ENCODE measurements at regions not wholly inside any gene's neighbourhood (a gene's known extent, or its start where the extent isn't known, plus 50 kb on each side); places are given as distances from the start of the nearest gene placed in this dataset.
A peak's percentile ranks its signal among the peaks of the same experiment; 100 is the strongest.

DNA sequence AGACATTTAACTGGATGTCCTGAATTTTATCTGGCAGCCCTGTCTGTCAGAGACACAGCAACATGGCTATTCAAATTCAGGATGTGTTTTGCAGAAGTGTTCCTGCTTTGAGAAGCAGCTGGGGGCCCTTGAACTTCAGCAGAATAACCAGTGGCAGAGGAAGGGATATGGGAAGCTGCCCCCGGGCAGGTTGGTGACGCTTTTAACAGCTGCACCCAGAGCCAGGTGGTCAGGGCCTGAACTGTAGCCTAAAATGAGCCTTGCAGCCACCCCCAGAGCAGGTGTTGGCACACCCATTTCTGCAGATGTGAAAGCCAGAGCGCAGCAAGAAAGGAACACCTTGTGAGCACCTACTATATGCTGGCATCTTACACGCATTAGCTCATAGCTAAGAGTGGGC is 128.7 kb upstream of the BOD1 start:
- ChIA-PET CTCF (interaction anchor here (0.5 to 1.3 kb wide), 9 partner anchors 10 to 230 kb away, joined by 3 to 5 read pairs (median 3); no protein-coding TSS in a partner anchor), POLR2A (interaction anchor here (0.6 to 1.3 kb wide), 3 partner anchors 31 to 143 kb away, joined by 3 read pairs; partner anchors contain the start of gene CPEB4)
- Mint-ChIP-seq H3K36me3 (ENCODE audit: insufficient read depth, unreplicated experiment) (no peaks in the 10 kb centered on the region), H3K27ac (ENCODE audit: low read depth, unreplicated experiment) (no peak overlapping the region), H3K27me3 (ENCODE audit: insufficient read depth, unreplicated experiment) (no peaks in the 10 kb centered on the region), H3K9me3 (ENCODE audit: unreplicated experiment) (no peaks in the 10 kb centered on the region), H3K4me1 (ENCODE audit: insufficient read depth, unreplicated experiment) (peaks cover 20% of the 10 kb centered on the region), H3K4me3 (ENCODE audit: unreplicated experiment) (no peak overlapping the region)
- TF ChIP-seq, protein P1, sequence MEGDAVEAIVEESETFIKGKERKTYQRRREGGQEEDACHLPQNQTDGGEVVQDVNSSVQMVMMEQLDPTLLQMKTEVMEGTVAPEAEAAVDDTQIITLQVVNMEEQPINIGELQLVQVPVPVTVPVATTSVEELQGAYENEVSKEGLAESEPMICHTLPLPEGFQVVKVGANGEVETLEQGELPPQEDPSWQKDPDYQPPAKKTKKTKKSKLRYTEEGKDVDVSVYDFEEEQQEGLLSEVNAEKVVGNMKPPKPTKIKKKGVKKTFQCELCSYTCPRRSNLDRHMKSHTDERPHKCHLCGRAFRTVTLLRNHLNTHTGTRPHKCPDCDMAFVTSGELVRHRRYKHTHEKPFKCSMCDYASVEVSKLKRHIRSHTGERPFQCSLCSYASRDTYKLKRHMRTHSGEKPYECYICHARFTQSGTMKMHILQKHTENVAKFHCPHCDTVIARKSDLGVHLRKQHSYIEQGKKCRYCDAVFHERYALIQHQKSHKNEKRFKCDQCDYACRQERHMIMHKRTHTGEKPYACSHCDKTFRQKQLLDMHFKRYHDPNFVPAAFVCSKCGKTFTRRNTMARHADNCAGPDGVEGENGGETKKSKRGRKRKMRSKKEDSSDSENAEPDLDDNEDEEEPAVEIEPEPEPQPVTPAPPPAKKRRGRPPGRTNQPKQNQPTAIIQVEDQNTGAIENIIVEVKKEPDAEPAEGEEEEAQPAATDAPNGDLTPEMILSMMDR (IDR thresholded peaks at IDR 0.05; ENCODE audit: unreplicated experiment) = no peak
- BruUV-seq (replicated peaks) = no TSS peak
- no peak for DNase-seq (ENCODE audit: unreplicated experiment)
- intact Hi-C loops (cut with micrococcal nuclease) = no loop called here

DNA sequence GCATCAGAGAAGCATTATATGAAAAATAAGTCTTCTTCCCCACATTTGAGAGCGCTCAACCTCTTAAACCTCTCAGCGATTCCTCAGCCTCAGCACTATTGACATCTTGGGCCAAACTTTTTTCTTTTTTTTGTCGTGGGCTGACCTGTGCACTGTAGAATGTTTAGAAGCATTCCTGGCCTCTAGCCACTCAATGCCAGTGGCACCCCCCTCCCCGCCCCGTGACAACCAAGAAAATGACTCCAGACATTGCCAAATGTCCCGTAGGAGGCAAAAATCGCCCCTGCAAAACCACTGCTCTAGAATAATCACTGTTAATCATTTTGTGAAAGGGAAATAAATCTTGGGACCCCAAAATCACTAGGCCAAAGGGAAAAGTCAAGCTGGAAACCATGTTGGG is 129.1 kb upstream of the BOD1 start:
- H3K27me3 Mint-ChIP-seq (ENCODE audit: insufficient read depth, unreplicated experiment) = no peaks in the 10 kb centered on the region
- ChIA-PET CTCF (interaction anchor here (0.5 to 1.3 kb wide), 7 partner anchors 10 to 229 kb away, joined by 3 to 4 read pairs (median 3); no protein-coding TSS in a partner anchor), POLR2A (interaction anchor here (0.6 to 1.3 kb wide), 5 partner anchors 19 to 142 kb away, joined by 3 read pairs; partner anchors contain the start of gene CPEB4)
- H3K36me3 Mint-ChIP-seq (ENCODE audit: insufficient read depth, unreplicated experiment) = no peaks in the 10 kb centered on the region
- H3K9me3 Mint-ChIP-seq (ENCODE audit: unreplicated experiment) = no peaks in the 10 kb centered on the region
- no peak overlapping the region for H3K4me3 Mint-ChIP-seq (ENCODE audit: unreplicated experiment)
- intact Hi-C loops (cut with micrococcal nuclease) = no loop called here
- H3K27ac Mint-ChIP-seq (ENCODE audit: low read depth, unreplicated experiment) = no peak overlapping the region
- peaks cover 20% of the 10 kb centered on the region for H3K4me1 Mint-ChIP-seq (ENCODE audit: insufficient read depth, unreplicated experiment)
- TF ChIP-seq, protein P1 (IDR thresholded peaks at IDR 0.05; ENCODE audit: unreplicated experiment) = no peak
- no TSS peak for BruUV-seq (replicated peaks)
- DNase-seq (ENCODE audit: unreplicated experiment) = no peak

DNA sequence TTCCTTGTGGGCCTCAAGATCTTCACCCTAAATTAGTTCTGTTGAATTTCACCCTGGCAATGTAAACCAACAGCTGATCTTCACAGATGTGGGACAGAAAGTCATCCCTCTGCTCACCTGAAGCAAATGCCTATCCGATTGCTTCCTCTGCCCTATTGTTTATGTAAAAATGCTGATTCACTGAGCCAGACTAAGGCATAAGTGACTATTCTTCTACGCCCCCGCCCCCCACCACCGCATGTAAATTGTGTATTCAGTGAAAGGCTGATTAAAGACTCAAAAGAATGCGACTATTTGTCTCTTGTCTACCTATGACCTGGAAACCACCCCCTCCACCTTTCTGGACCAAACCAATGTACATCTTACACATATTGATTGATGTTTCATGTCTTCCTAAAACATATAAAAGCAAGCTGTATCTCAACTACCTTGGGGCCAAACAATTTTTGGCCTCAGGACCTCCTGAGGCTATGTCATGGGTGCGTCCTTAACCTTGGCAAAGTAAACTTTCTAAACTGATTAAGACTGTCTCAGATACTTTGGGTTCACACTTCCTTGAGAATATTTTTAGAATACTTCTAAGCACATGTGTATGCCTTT is 129.7 kb upstream of the BOD1 start:
- H3K4me1 Mint-ChIP-seq (ENCODE audit: insufficient read depth, unreplicated experiment) = peaks cover 17% of the 10 kb centered on the region
- peak; percentile 56 for DNase-seq (ENCODE audit: unreplicated experiment)
- H3K9me3 Mint-ChIP-seq (ENCODE audit: unreplicated experiment) = no peaks in the 10 kb centered on the region
- CTCF ChIA-PET = interaction anchor here (0.5 to 1.3 kb wide), 6 partner anchors 11 to 125 kb away, joined by 3 to 4 read pairs (median 3); no protein-coding TSS in a partner anchor
- no peak overlapping the region for H3K4me3 Mint-ChIP-seq (ENCODE audit: unreplicated experiment)
- H3K36me3 Mint-ChIP-seq (ENCODE audit: insufficient read depth, unreplicated experiment) = no peaks in the 10 kb centered on the region
- intact Hi-C loops (cut with micrococcal nuclease) = no loop called here
- TF ChIP-seq, protein P1 (IDR thresholded peaks at IDR 0.05; ENCODE audit: unreplicated experiment) = no peak
- no peaks in the 10 kb centered on the region for H3K27me3 Mint-ChIP-seq (ENCODE audit: insufficient read depth, unreplicated experiment)
- no TSS peak for BruUV-seq (replicated peaks)
- POLR2A ChIA-PET = interaction anchor here (1.2 kb wide), 2 partner anchors 19 to 31 kb away, joined by 3 read pairs; no protein-coding TSS in a partner anchor
- peak overlapping the region; percentile 1 for H3K27ac Mint-ChIP-seq (ENCODE audit: low read depth, unreplicated experiment)

DNA sequence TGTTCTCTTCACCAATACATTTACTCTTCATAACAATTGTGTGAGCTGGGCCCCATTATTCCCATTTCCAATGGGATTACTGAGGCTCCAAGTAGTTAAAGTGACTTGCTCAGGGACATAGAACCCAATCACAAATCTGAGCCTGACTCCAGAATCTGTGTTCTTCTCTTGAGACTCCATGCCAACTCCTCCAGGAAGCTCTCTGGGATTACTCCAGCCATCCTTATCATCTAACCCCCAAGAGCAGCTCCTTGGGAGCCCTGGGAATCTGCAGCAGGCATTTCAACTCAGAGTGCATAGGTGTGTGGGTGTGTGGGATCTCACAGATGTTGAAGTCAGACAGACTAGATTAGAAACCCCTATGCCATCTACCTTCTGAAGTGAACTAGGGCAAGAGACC is 131.4 kb upstream of the BOD1 start:
- BruUV-seq (replicated peaks) = no TSS peak
- H3K4me1 Mint-ChIP-seq (ENCODE audit: insufficient read depth, unreplicated experiment) = peaks cover 14% of the 10 kb centered on the region
- DNase-seq (ENCODE audit: unreplicated experiment) = no peak
- POLR2A ChIA-PET = interaction anchor here (0.6 to 0.7 kb wide), 2 partner anchors 11 to 1307 kb away, joined by 3 read pairs; no protein-coding TSS in a partner anchor
- CTCF ChIA-PET = no interaction called here
- H3K4me3 Mint-ChIP-seq (ENCODE audit: unreplicated experiment) = no peak overlapping the region
- TF ChIP-seq, protein P1 (IDR thresholded peaks at IDR 0.05; ENCODE audit: unreplicated experiment) = no peak
- no peak overlapping the region for H3K27ac Mint-ChIP-seq (ENCODE audit: low read depth, unreplicated experiment)
- no peaks in the 10 kb centered on the region for H3K27me3 Mint-ChIP-seq (ENCODE audit: insufficient read depth, unreplicated experiment)
- no peaks in the 10 kb centered on the region for H3K9me3 Mint-ChIP-seq (ENCODE audit: unreplicated experiment)
- no peaks in the 10 kb centered on the region for H3K36me3 Mint-ChIP-seq (ENCODE audit: insufficient read depth, unreplicated experiment)
- intact Hi-C loops (cut with micrococcal nuclease) = no loop called here
